ENCODE measurements at regions not wholly inside any gene's neighbourhood (a gene's known extent, or its start where the extent isn't known, plus 50 kb on each side); places are given as distances from the start of the nearest gene placed in this dataset.

DNA sequence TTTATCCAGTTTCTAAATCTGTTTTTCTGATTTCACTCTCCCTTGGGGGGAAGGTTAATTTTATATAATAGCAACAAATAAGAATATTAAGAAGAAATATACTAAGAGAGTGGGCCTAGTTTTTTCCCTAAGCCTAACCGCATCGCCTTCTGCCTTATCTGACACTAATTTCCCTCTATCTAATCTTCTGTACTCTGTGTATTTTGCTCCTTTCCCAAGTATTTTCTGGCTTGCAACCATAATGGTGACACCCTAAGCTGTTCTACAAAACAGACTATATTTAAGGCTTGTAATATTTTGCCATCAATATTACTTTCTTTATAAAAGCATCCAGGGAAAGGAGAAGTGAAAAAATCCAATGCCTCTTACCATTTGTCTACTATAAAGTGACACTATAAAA is 1168.8 kb downstream of the GALC start:
- H3K27ac ChIP-seq: no peak overlapping the region
- no peak for TF ChIP-seq ZFX (IDR thresholded peaks at IDR 0.05)
- TF ChIP-seq, protein P1, sequence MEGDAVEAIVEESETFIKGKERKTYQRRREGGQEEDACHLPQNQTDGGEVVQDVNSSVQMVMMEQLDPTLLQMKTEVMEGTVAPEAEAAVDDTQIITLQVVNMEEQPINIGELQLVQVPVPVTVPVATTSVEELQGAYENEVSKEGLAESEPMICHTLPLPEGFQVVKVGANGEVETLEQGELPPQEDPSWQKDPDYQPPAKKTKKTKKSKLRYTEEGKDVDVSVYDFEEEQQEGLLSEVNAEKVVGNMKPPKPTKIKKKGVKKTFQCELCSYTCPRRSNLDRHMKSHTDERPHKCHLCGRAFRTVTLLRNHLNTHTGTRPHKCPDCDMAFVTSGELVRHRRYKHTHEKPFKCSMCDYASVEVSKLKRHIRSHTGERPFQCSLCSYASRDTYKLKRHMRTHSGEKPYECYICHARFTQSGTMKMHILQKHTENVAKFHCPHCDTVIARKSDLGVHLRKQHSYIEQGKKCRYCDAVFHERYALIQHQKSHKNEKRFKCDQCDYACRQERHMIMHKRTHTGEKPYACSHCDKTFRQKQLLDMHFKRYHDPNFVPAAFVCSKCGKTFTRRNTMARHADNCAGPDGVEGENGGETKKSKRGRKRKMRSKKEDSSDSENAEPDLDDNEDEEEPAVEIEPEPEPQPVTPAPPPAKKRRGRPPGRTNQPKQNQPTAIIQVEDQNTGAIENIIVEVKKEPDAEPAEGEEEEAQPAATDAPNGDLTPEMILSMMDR (conservative IDR thresholded peaks at IDR 0.05): no peak

DNA sequence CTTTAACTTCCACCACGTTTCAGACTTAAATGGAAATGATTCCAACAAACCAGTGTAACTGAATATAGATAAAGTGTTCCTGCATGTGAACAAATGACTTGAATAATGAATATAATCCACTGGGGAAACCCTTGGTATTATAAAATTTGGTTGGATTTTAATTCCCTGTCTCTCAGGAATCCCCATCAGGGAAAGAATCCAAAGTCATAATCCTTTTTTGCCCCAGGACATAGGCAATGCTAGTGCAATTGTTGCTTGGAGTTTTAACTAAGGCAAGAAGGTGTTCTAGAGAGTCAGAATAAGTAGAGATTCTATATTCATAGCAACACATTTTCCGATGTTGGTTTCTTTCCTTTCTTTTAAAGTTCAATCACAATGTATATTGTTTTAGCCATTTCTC is 1169.4 kb downstream of the GALC start:
- no peak for TF ChIP-seq ZFX (IDR thresholded peaks at IDR 0.05)
- TF ChIP-seq, protein P1 (conservative IDR thresholded peaks at IDR 0.05): no peak
- no peak overlapping the region for H3K27ac ChIP-seq

DNA sequence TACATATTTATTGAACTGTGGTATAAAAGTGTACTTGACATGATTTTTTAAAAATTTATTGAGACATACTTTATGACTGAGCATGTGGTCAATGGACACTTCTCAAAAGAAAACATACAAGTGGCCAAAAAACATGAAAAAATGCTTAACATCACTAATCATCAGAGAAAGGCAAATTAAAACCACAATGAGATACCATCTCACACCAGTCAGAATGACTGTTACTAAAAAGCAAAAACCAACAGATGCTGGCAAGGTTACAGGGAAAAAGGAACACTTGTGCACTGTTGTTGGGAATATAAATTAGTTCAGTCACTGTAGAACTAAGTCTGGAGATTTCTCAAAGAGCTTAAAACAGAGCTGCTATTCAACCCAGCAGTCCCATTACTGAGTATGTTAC is 1177.6 kb downstream of the GALC start:
- no peak overlapping the region for H3K27ac ChIP-seq
- TF ChIP-seq, protein P1 (conservative IDR thresholded peaks at IDR 0.05): no peak
- no peak for TF ChIP-seq ZFX (IDR thresholded peaks at IDR 0.05)

DNA sequence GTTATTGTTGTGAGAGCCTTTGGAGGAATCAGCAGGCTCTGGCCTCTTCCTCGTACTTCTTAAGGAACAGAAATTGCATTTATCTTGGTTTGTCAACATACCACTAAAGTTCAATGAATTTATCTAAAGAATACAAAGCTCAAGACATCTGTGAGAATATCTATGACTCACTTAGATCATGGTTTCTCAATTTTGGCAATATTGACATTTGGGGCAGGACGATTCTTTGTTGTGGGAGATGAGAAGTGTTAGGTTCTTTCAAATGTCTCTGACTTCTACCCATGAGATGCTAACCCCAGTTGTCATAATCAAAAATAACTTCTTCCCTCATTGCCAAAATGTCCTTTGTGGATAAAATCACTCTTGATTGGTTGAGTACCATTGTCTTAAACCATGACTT is 1190.3 kb downstream of the GALC start:
- no peak overlapping the region for H3K27ac ChIP-seq
- TF ChIP-seq ZFX (IDR thresholded peaks at IDR 0.05): no peak
- TF ChIP-seq, protein P1 (conservative IDR thresholded peaks at IDR 0.05): no peak

DNA sequence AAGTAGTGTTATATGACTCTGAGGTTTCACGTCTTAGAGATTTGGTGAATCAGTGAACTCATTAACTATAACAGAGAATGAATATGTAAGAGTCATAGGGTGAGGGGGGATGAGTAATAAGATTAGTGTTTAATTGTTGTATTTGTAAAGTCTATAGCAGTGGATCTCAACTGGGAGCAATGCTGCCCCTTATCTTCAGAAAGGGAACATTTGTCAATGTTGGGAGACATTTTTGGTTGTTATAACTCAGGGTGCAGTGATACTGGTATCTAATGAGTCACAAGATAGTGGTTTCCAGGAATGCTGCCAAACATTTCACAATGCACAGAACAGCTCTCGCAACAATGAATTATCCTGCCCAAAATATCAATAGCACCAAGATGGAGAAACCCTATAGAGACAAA is 1193.7 kb downstream of the GALC start:
- TF ChIP-seq, protein P1 (conservative IDR thresholded peaks at IDR 0.05): no peak
- no peak for TF ChIP-seq ZFX (IDR thresholded peaks at IDR 0.05)
- H3K27ac ChIP-seq: no peak overlapping the region

DNA sequence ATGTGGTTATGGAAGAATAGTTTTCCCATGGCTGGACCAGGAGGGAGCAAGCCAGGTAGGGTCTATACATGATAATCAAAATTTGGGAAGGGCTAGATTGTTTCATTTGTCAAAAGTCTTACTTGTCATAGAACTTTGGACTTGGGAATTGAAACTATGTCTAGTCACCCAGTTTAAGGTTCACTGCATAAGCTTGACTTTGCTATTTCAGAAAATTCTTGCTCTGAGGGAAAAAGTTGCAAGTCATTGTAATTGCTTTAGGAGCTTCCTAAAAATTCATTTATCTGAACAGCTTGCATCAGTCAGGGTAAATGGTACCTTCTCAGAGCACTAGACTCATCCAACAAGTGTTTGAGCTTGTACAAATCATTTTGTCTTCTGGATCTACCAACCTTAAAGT is 1194.7 kb downstream of the GALC start:
- no peak overlapping the region for H3K27ac ChIP-seq
- TF ChIP-seq, protein P1 (conservative IDR thresholded peaks at IDR 0.05): no peak
- no peak for TF ChIP-seq ZFX (IDR thresholded peaks at IDR 0.05)

DNA sequence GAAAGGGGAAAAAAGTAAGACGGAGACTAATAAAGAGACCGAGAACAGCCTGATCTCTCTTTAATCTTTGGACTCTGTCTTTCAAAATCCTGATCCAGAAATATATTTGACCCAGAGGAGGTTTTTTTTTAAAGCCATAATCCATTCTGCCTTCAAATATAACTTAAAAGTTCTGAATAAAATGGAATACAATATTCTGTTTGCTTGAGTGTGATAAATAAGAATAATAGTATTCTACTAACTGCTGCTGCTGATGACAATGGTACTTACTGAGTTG is 1196.0 kb downstream of the GALC start:
- TF ChIP-seq, protein P1 (conservative IDR thresholded peaks at IDR 0.05): no peak
- no peak for TF ChIP-seq ZFX (IDR thresholded peaks at IDR 0.05)
- H3K27ac ChIP-seq: no peak overlapping the region

All from C4-2B (cell line).